Stimulated activated CD4-positive, alpha-beta T cell treated with anti-CD3 and anti-CD28 coated beads, TNF-alpha, amount 100 ng/mL, for 1 hour (primary cell): ENCODE measurements at regions not wholly inside any gene's neighbourhood (a gene's known extent, or its start where the extent isn't known, plus 50 kb on each side); places are given as distances from the start of the nearest gene placed in this dataset.
"Not testable (repeated sequence)": the region's sequence is repeated elsewhere in the genome, so short reads cannot be mapped to it uniquely, and the experiment has no call there.

Experiments used
- DNase-seq, 3 donors: peaks; one replicate each; pipeline ENCODE4 v3.0.0-alpha.2; 2020; ENCODE audit warnings: low read depth in 3 of 3, low spot score in 1 of 3

DNA sequence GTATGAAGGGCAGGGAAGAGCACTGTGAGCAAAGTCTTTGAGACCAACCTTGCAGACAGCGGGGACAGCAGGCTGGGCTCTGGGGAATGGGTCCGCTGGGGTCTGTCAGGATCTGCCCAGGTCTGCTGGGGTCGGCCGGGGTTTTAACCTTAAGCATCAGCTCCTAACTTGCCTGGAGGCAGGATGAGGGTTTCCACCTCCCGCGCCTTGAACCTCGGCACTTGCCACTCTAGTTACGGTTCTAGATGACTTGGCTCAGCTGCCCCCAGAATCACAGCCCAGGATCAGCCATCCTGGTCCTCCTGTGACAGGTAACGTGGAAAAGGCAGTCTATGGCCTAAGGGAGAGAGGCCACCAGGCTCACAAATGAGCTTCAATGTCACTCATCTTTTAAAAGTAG lies 50.4 kb upstream of the CACUL1 start:
- no peak for DNase-seq

GRCh38 chr10:118807512-118808305 lies 52.9 kb upstream of the CACUL1 start:
- no peak for DNase-seq

DNA sequence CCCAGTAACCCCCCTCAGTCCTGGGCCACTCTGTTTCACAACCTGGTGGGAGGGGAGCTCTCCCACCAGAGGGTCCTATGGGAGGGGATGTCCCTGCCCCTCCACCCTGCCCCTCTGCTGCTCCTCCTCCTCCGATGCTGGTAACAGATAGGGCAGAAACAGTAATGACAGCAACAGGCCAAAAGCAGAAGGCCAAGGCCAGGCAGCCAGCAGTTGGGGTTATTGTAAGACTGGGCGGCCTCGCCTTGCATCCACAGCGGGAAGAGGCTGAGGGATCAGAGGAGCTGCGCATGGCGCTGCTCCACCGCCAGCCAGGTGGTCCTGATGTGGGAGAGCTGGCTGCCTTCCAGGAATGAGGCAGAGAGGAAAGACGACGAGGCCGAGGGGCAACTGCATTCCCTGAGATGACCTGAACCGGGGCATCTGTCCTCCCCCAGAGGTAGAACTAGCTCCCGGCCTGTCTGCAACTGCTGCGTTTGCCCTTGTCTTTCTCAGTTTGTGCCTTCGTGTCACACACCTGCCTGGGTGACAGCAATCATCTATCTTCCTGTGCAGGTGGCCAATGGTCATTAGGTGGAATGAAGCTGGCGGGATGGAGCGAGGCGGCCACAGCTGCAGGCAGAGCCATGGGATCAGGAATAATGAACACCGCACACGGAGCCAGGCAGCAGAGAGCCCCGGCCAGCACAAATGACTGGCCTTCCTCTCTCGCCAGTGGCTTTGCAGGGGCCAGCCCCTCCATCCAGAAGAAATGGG lies 54.0 kb upstream of the CACUL1 start:
- no peak for DNase-seq

GRCh38 chr10:118809357-118810220 lies 54.8 kb upstream of the CACUL1 start:
- no peak for DNase-seq

GRCh38 chr10:118810796-118811505 lies 56.2 kb upstream of the CACUL1 start:
- DNase-seq, result no peak

GRCh38 chr10:118811675-118812392 lies 57.1 kb upstream of the CACUL1 start:
- DNase-seq, result no peak

- DNase-seq, result no peak
These were observed 57.6 kb upstream of the CACUL1 start for GRCh38 chr10:118812393-118812740.

DNA sequence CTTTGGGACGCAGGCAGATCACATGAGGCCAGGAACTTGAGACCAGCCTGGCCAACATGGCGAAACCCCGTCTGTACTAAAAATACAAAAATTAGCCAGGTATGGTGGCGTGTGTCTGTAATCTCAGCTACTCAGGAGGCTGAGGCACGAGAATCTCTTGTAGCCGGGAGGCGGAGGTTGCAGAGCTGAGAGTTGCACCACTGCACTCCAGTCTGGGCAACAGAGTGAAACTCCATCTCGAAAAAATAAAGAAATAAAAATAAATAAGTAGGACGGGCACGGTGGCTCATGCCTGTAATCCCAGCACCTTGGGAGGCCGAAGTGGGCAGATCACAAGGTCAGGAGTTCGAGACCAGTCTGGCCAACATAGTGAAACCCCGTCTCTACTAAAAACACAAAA lies 58.2 kb upstream of the CACUL1 start:
- not testable (repeated sequence) for DNase-seq

- DNase-seq, result no peak
These were observed 61.9 kb upstream of the CACUL1 start for GRCh38 chr10:118816471-118817168.

DNA sequence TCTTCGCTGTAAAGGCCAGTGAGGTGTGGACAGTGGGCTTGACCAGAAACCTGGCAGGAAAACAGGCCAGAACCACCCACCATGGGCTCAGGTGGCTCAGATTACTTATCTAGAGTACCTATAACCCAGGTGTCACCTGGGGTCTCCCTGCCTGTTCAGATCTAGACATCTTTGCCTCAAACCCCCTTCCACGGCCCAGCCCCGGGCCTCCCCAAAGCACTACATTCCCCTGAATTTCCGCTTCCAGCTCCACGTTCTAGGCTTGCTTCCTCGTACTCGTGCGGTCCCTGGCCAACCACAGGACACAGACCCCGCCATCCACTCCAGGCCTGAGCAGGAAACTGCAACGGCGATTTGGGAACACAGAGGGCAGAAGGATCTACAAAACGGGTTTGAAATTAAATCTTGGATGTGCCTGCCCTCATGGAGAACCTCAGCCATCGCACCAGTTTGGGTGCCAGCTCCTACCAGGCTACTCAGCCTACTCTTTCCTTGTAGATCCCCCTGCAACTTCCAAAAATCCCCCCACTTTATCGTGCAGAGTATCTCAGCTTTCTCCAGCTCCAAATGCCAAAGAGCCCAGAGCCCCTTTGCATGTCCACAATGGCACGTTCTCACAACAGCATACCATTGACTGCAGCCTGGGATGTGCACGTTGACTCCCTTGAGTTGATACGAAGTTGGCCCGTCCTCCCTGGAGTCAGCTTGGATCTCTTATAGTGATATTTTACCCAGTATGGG lies 62.7 kb upstream of the CACUL1 start:
- no peak for DNase-seq

- no peak for DNase-seq
These were observed 64.0 kb upstream of the CACUL1 start for GRCh38 chr10:118818621-118819221.

DNA sequence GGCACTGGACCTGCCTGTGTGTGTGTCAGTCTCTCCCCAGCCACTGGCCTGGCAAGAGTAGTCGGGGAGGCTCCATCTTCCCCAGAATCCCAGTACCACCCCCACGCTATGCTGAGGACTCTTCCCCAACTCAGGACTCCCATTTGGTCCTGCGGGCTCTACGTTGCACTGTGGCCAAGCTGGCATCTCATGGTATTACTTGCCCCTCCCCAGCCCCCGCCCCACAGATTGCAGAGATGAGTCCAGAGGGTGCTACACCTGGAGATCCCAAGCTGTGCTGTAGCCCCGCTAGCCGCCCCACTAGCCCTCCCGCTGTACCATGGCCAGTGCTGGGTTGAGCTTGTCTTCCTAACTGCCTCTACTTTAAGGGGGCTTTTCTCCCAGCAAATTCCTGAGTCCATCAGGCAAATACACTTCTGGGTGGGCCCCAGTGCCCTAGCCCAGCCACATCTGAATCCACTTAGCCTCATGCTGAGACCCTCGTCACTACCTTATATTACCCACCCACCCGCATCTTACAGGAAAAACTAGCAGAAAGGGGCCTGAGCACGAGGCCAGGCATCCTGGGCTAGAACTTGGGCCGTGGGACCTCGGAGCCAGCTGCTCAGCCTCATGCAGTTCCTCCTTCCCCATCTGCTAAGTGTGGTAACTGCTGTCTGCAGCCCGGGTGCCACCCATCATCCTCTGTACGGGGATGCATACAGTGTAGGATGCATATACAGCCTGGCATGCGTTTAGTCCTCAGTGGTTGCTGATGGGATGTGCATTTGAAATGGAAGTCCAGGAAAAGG lies 65.8 kb upstream of the CACUL1 start:
- DNase-seq, result no peak

DNA sequence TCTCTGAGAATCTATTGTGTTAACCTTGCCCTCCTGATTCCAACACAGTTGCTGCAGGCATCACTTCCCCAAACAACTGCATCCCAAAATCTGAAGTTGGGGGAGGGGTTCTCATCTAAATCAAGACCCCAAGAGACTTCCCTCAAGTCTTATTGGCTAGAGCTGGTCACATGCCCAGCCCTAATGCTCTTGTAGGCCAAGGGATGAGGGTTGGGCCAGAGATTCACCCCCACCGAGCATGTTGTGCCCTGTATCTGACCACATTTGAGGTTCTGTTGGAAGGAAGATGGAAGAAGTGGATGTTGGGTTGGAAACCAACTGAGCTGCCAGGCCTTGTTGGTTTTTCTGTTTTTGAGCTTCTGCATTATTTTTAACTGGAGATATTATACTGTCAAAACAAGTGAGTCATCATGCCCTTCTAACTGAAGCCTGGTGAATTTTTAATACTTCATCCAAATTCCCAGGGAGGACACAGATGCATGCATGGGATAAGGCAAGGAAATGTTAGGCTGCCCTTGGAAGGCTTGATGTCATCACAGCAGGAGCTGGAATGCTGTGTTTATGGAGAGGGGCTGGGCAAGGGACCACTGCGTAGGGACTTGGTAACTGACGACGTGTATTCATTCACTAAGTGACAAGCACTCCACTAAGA lies 68.6 kb upstream of the CACUL1 start:
- no peak for DNase-seq

DNA sequence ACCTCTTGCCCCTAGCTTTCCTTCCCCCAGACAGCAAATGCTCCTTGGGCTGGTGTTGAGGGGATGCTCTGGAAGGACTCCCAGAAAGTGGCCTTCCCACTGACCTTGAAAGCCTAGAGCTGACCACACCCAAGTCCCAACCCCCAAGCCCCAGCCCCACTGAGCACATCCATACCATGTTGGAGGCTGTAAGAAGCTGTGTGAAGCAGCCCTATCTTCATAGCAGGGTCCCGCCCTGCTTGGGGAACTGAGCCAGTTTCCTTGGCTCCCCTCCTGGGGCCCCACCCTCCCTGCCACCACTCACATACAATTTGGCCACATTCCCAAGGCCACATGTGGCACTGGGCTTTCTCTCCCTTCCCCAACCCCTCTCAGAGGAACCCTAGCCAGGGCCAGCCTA lies 72.3 kb upstream of the CACUL1 start:
- no peak for DNase-seq

- no peak for DNase-seq
These were observed 72.8 kb upstream of the CACUL1 start for GRCh38 chr10:118827466-118828155.

GRCh38 chr10:118832241-118832651 lies 77.5 kb upstream of the CACUL1 start:
- DNase-seq, result no peak

- not testable (repeated sequence) for DNase-seq
These were observed 79.6 kb upstream of the CACUL1 start for GRCh38 chr10:118834370-118834769.
